GM12878 (cell line): ENCODE measurements at regions not wholly inside any gene's neighbourhood (a gene's known extent, or its start where the extent isn't known, plus 50 kb on each side); places are given as distances from the start of the nearest gene placed in this dataset.

ENCODE experiments used
- BCL3 ChIP-seq: IDR thresholded peaks from 2 replicates; pipeline ENCODE4 v1.6.1; 2011; ENCODE audit warnings: borderline replicate concordance, low read depth, mild to moderate bottlenecking, moderate library complexity, low read length; ENCODE audit not compliant: insufficient read depth, poor library complexity, severe bottlenecking
- CREB1 ChIP-seq: IDR thresholded peaks from 2 replicates; pipeline ENCODE4 v1.6.1; 2012; ENCODE audit warnings: low read depth, mild to moderate bottlenecking, inconsistent platforms
- CTCF ChIP-seq, 3 experiments: IDR thresholded peaks in 2 of 3; conservative IDR thresholded peaks in 1 of 3; 2 replicates each; pipeline ENCODE4 v1.5.1; 2011; ENCODE audit warnings: low read depth in 3 of 3, low read length in 3 of 3, mild to moderate bottlenecking in 3 of 3, control low read depth in 2 of 3, moderate library complexity in 2 of 3, inconsistent platforms in 1 of 3, mixed read lengths in 1 of 3; ENCODE audit not compliant: control insufficient read depth in 2 of 3, insufficient read depth in 1 of 3; ENCODE audit errors: extremely low read depth in 1 of 3
- JUNB ChIP-seq: IDR thresholded peaks from 2 replicates; pipeline ENCODE4 v1.6.1; 2016; ENCODE audit warnings: antibody characterized with exemption, mild to moderate bottlenecking
- RAD21 ChIP-seq: IDR thresholded peaks from 2 replicates; pipeline ENCODE4 v1.6.1; 2011; ENCODE audit warnings: mild to moderate bottlenecking, low read depth, low read length, moderate library complexity; ENCODE audit not compliant: insufficient read depth
- RAD51 ChIP-seq: fragments of 450-650 bp; IDR thresholded peaks from 2 replicates; pipeline ENCODE4 v1.6.1; 2016; ENCODE audit warnings: moderate library complexity, mild to moderate bottlenecking, inconsistent platforms
- STAT1 ChIP-seq: fragments of 450-650 bp; conservative IDR thresholded peaks from 2 replicates; pipeline ENCODE4 v1.6.1; 2014; ENCODE audit warnings: antibody characterized with exemption, mild to moderate bottlenecking
- TCF12 ChIP-seq: IDR thresholded peaks from 2 replicates; pipeline ENCODE4 v1.6.1; 2011; ENCODE audit warnings: low read depth, mild to moderate bottlenecking, low read length

- TF ChIP-seq JUNB, result no peak
- TF ChIP-seq STAT1, result no peak
- TF ChIP-seq BCL3, result no peak
- no peak for TF ChIP-seq CTCF (IDR thresholded peaks at IDR 0.05 in 2 of 3, conservative IDR thresholded peaks at IDR 0.05 in 1 of 3; ENCODE audit: control insufficient read depth in 2 of 3, extremely low read depth in 1 of 3, insufficient read depth in 1 of 3, low read depth in 3 of 3, low read length in 3 of 3)
- TF ChIP-seq RAD21, result no peak
- no peak for TF ChIP-seq RAD51
- no peak for TF ChIP-seq CREB1
- no peak for TF ChIP-seq TCF12
Observed at GRCh38 chr4:165654556-165654955, 218.5 kb upstream of the TLL1 start.
